GM20000 (cell line): ENCODE measurements at regions not wholly inside any gene's neighbourhood (a gene's known extent, or its start where the extent isn't known, plus 50 kb on each side); places are given as distances from the start of the nearest gene placed in this dataset.

ENCODE experiments used
- DNase-seq: peaks from one replicate; pipeline ENCODE4 v3.0.0; 2012; ENCODE audit warnings: low spot score
- CTCF ChIP-seq: IDR thresholded peaks from 2 replicates; pipeline ENCODE4 v1.5.1; 2012; ENCODE audit warnings: mild to moderate bottlenecking, control low read depth; ENCODE audit errors: extremely low read depth, missing control alignments

GRCh38 chr5:38607396-38607795 lies 51.0 kb upstream of the LIFR start:
- no peak for DNase-seq
- no peak for TF ChIP-seq CTCF

GRCh38 chr5:38607930-38608564 lies 51.6 kb upstream of the LIFR start:
- no peak for TF ChIP-seq CTCF
- no peak for DNase-seq

- TF ChIP-seq CTCF = no peak
- no peak for DNase-seq
These were observed 52.4 kb upstream of the LIFR start for GRCh38 chr5:38608874-38609273.

- no peak for TF ChIP-seq CTCF
- no peak for DNase-seq
These were observed 56.4 kb upstream of the LIFR start for GRCh38 chr5:38612851-38613250.

- TF ChIP-seq CTCF = no peak
- no peak for DNase-seq
These were observed 57.0 kb upstream of the LIFR start for GRCh38 chr5:38613490-38613889.

- no peak for DNase-seq
- TF ChIP-seq CTCF = no peak
These were observed 57.8 kb upstream of the LIFR start for GRCh38 chr5:38613992-38614836.

- DNase-seq = no peak
- TF ChIP-seq CTCF = no peak
These were observed 58.6 kb upstream of the LIFR start for GRCh38 chr5:38615042-38615441.
